Right ventricle myocardium superior (tissue), 1 donor: ENCODE measurements at regions not wholly inside any gene's neighbourhood (a gene's known extent, or its start where the extent isn't known, plus 50 kb on each side); places are given as distances from the start of the nearest gene placed in this dataset.
A peak's percentile ranks its signal among the peaks of the same experiment; 100 is the strongest.
"Not testable (repeated sequence)": the region's sequence is repeated elsewhere in the genome, so short reads cannot be mapped to it uniquely, and the experiment has no call there.

Experiments used
- ATAC-seq: fragments of 200-7000 bp; cut with Tn5 transposase; one replicate; pipeline ENCODE4 v1.9.1; 2020; ENCODE audit warnings: mild to moderate bottlenecking; ENCODE audit not compliant: poor library complexity
- DNase-seq: peaks from one replicate; pipeline ENCODE4 v3.0.0-alpha.2; 2020
- intact Hi-C: fragments of 100-400 bp; cut with DNase I; formaldehyde crosslinking; loops from one replicate; pipeline ENCODE4 v1.11.2; 2022
- donor health status: DM: no; HTN: yes; CAD: no; lungs with severe emphysema.

- intact Hi-C loops = no loop called here
- no peak for DNase-seq
- ATAC-seq = no peak
Measured at GRCh38 chr15:92813485-92813884, 86.6 kb upstream of the CHD2 start.

- intact Hi-C loops = no loop called here
Measured at GRCh38 chr15:92817339-92817886, 82.7 kb upstream of the CHD2 start.

GRCh38 chr15:92818651-92819277 is 81.4 kb upstream of the CHD2 start:
- DNase-seq (no peak), ATAC-seq (no peak)
- intact Hi-C loops = no loop called here

More at GRCh38 chr15:92817339-92817886, 82.7 kb upstream of the CHD2 start:
- ATAC-seq (no peak), DNase-seq (no peak)

GRCh38 chr15:92819278-92820235 is 80.6 kb upstream of the CHD2 start:
- DNase-seq (no peak), ATAC-seq (peak; percentile 28)
- intact Hi-C loops = no loop called here

- DNase-seq = peak; percentile 94
- intact Hi-C loops = no loop called here
Measured at GRCh38 chr15:92820236-92821021, 79.7 kb upstream of the CHD2 start.

GRCh38 chr15:92821491-92822116 is 78.5 kb upstream of the CHD2 start:
- intact Hi-C loops = no loop called here
- no peak for ATAC-seq
- no peak for DNase-seq

More at GRCh38 chr15:92820236-92821021, 79.7 kb upstream of the CHD2 start:
- ATAC-seq = peak; percentile 99

GRCh38 chr15:92822216-92823144 is 77.6 kb upstream of the CHD2 start:
- intact Hi-C loops = no loop called here
- DNase-seq (no peak), ATAC-seq (no peak)

- ATAC-seq = no peak
- intact Hi-C loops = no loop called here
- DNase-seq = no peak
Measured at GRCh38 chr15:92825985-92826384, 74.1 kb upstream of the CHD2 start.

- ATAC-seq, DNase-seq, intact Hi-C loops: not testable (repeated sequence)
Measured at GRCh38 chr15:92827991-92828390, 72.1 kb upstream of the CHD2 start.

- no peak for DNase-seq
- intact Hi-C loops = loop anchor here (5.0 kb wide), 2 partner anchors 52 to 72 kb away; partner anchors contain the start of gene CHD2
Measured at GRCh38 chr15:92829875-92830274, 70.2 kb upstream of the CHD2 start.

GRCh38 chr15:92831336-92831654 is 68.8 kb upstream of the CHD2 start:
- intact Hi-C loops = loop anchor here (5.0 kb wide), 2 partner anchors 51 to 71 kb away; partner anchors contain the start of gene CHD2
- ATAC-seq (no peak), DNase-seq (no peak)

More at GRCh38 chr15:92829875-92830274, 70.2 kb upstream of the CHD2 start:
- ATAC-seq = no peak

- intact Hi-C loops = loop anchor here (5.0 kb wide), 2 partner anchors 51 to 71 kb away; partner anchors contain the start of gene CHD2
- peak; percentile 94 for DNase-seq
- ATAC-seq = peak; percentile 96
Measured at GRCh38 chr15:92831655-92832328, 68.3 kb upstream of the CHD2 start.

GRCh38 chr15:92833106-92833433 is 67.1 kb upstream of the CHD2 start:
- peak; percentile 17 for ATAC-seq

GRCh38 chr15:92833493-92834271 is 66.4 kb upstream of the CHD2 start:
- ATAC-seq (no peak), DNase-seq (no peak)
- intact Hi-C loops = loop anchor here (5.0 kb wide), 2 partner anchors 49 to 69 kb away; partner anchors contain the start of gene CHD2

More at GRCh38 chr15:92833106-92833433, 67.1 kb upstream of the CHD2 start:
- intact Hi-C loops = loop anchor here (5.0 kb wide), 2 partner anchors 49 to 69 kb away; partner anchors contain the start of gene CHD2
- DNase-seq = no peak

- no peak for DNase-seq
- intact Hi-C loops = no loop called here
- no peak for ATAC-seq
Measured at GRCh38 chr15:92839696-92840095, 60.4 kb upstream of the CHD2 start.

- intact Hi-C loops = no loop called here
Measured at GRCh38 chr15:92840149-92840548, 60.0 kb upstream of the CHD2 start.

More at GRCh38 chr15:92840149-92840548, 60.0 kb upstream of the CHD2 start:
- ATAC-seq (no peak), DNase-seq (no peak)
